ENCODE measurements at regions not wholly inside any gene's neighbourhood (a gene's known extent, or its start where the extent isn't known, plus 50 kb on each side); places are given as distances from the start of the nearest gene placed in this dataset.

DNA sequence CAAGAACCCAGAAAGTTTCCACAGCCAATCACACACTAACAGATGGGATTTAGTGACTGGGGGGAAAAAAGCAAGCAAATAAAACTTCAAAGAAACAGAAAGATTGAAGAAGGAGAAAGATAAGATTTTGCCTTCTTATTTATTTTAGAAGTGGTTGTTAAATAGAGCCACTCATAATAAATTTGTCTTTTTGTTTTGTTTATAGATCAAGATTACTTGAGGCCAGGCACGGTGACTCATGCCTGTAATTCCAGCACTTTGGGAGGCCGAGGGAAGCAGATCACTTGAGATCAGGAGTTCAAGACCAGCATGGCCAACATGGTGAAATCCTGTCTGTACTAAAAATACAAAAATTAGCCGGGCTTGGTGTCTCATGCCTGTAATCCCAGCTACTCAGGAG is 94.9 kb upstream of the RANBP3L start:
- H3K27me3 ChIP-seq (ENCODE audit: insufficient read depth, low read length) = no peaks in the 10 kb centered on the region
- RAD21 ChIA-PET (ENCODE audit: low non-redundant PET in 1 of 2, low total read pairs in 2 of 2, uncharacterized antibody in 2 of 2, unreplicated experiment in 2 of 2) = no interaction called here
- no peak overlapping the region for H2AFZ ChIP-seq (ENCODE audit: low read depth, low read length, poor library complexity, severe bottlenecking)
- H3K9me2 ChIP-seq (ENCODE audit: insufficient read depth) = no peaks in the 10 kb centered on the region
- no peak overlapping the region for H3K4me2 ChIP-seq (ENCODE audit: low read length)
- no peaks in the 10 kb centered on the region for H3K79me2 ChIP-seq (ENCODE audit: insufficient read depth, low read length)
- DNase-seq (ENCODE audit: low read depth, low spot score) = no peak
- H3K9ac ChIP-seq (ENCODE audit: low read length) = no peak overlapping the region
- TF ChIP-seq, protein P1, sequence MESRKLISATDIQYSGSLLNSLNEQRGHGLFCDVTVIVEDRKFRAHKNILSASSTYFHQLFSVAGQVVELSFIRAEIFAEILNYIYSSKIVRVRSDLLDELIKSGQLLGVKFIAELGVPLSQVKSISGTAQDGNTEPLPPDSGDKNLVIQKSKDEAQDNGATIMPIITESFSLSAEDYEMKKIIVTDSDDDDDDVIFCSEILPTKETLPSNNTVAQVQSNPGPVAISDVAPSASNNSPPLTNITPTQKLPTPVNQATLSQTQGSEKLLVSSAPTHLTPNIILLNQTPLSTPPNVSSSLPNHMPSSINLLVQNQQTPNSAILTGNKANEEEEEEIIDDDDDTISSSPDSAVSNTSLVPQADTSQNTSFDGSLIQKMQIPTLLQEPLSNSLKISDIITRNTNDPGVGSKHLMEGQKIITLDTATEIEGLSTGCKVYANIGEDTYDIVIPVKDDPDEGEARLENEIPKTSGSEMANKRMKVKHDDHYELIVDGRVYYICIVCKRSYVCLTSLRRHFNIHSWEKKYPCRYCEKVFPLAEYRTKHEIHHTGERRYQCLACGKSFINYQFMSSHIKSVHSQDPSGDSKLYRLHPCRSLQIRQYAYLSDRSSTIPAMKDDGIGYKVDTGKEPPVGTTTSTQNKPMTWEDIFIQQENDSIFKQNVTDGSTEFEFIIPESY (IDR thresholded peaks at IDR 0.05; ENCODE audit: extremely low read depth, insufficient replicate concordance, low read length) = no peak
- TF ChIP-seq FOSL1 (IDR thresholded peaks at IDR 0.05; ENCODE audit: low read depth) = no peak
- no peak for TF ChIP-seq POLR2AphosphoS5 (IDR thresholded peaks at IDR 0.05; ENCODE audit: low read depth, low read length)
- TF ChIP-seq, protein P2, sequence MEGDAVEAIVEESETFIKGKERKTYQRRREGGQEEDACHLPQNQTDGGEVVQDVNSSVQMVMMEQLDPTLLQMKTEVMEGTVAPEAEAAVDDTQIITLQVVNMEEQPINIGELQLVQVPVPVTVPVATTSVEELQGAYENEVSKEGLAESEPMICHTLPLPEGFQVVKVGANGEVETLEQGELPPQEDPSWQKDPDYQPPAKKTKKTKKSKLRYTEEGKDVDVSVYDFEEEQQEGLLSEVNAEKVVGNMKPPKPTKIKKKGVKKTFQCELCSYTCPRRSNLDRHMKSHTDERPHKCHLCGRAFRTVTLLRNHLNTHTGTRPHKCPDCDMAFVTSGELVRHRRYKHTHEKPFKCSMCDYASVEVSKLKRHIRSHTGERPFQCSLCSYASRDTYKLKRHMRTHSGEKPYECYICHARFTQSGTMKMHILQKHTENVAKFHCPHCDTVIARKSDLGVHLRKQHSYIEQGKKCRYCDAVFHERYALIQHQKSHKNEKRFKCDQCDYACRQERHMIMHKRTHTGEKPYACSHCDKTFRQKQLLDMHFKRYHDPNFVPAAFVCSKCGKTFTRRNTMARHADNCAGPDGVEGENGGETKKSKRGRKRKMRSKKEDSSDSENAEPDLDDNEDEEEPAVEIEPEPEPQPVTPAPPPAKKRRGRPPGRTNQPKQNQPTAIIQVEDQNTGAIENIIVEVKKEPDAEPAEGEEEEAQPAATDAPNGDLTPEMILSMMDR (IDR thresholded peaks at IDR 0.05 in 2 of 3, conservative IDR thresholded peaks at IDR 0.05 in 1 of 3; ENCODE audit: borderline replicate concordance in 1 of 3, insufficient read depth in 1 of 3, low read depth in 2 of 3, low read length in 2 of 3) = no peak
- TF ChIP-seq POLR2A (IDR thresholded peaks at IDR 0.05; ENCODE audit: borderline replicate concordance, extremely low read depth, insufficient read depth, insufficient read length) = no peak
- TF ChIP-seq CBX3 (IDR thresholded peaks at IDR 0.05; ENCODE audit: low read depth) = no peak
- no peak for TF ChIP-seq TCF7L2 (IDR thresholded peaks at IDR 0.05; ENCODE audit: borderline replicate concordance, extremely low read depth, insufficient read depth, insufficient read length)
- TF ChIP-seq, protein P3, sequence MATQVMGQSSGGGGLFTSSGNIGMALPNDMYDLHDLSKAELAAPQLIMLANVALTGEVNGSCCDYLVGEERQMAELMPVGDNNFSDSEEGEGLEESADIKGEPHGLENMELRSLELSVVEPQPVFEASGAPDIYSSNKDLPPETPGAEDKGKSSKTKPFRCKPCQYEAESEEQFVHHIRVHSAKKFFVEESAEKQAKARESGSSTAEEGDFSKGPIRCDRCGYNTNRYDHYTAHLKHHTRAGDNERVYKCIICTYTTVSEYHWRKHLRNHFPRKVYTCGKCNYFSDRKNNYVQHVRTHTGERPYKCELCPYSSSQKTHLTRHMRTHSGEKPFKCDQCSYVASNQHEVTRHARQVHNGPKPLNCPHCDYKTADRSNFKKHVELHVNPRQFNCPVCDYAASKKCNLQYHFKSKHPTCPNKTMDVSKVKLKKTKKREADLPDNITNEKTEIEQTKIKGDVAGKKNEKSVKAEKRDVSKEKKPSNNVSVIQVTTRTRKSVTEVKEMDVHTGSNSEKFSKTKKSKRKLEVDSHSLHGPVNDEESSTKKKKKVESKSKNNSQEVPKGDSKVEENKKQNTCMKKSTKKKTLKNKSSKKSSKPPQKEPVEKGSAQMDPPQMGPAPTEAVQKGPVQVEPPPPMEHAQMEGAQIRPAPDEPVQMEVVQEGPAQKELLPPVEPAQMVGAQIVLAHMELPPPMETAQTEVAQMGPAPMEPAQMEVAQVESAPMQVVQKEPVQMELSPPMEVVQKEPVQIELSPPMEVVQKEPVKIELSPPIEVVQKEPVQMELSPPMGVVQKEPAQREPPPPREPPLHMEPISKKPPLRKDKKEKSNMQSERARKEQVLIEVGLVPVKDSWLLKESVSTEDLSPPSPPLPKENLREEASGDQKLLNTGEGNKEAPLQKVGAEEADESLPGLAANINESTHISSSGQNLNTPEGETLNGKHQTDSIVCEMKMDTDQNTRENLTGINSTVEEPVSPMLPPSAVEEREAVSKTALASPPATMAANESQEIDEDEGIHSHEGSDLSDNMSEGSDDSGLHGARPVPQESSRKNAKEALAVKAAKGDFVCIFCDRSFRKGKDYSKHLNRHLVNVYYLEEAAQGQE (IDR thresholded peaks at IDR 0.05; ENCODE audit: low read depth) = no peak
- no peak for TF ChIP-seq YY1 (IDR thresholded peaks at IDR 0.05; ENCODE audit: extremely low read depth, insufficient replicate concordance, low read depth, low read length)
- no peak for TF ChIP-seq ELF1 (IDR thresholded peaks at IDR 0.05; ENCODE audit: borderline replicate concordance, low read depth)
- TF ChIP-seq CEBPB (IDR thresholded peaks at IDR 0.05; ENCODE audit: low read depth) = no peak
- TF ChIP-seq ZNF274 (IDR thresholded peaks at IDR 0.05; ENCODE audit: low read depth, low read length) = no peak
- no peak for TF ChIP-seq SIN3A (IDR thresholded peaks at IDR 0.05; ENCODE audit: low read depth)
- TF ChIP-seq, protein P4, sequence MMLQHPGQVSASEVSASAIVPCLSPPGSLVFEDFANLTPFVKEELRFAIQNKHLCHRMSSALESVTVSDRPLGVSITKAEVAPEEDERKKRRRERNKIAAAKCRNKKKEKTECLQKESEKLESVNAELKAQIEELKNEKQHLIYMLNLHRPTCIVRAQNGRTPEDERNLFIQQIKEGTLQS (IDR thresholded peaks at IDR 0.05) = no peak
- TF ChIP-seq, protein P5, sequence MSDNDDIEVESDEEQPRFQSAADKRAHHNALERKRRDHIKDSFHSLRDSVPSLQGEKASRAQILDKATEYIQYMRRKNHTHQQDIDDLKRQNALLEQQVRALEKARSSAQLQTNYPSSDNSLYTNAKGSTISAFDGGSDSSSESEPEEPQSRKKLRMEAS (IDR thresholded peaks at IDR 0.05) = no peak
- no peak overlapping the region for H3K4me3 ChIP-seq (replicated peaks in 1 of 2; ENCODE audit: low read depth in 1 of 2, low read length in 2 of 2)
- POLR2A ChIA-PET = no interaction called here
- BruUV-seq (replicated peaks) = no TSS peak
- no peaks in the 10 kb centered on the region for H4K20me1 ChIP-seq (ENCODE audit: insufficient read depth)
- intact Hi-C loops (cut with micrococcal nuclease) = loop anchor here (5.0 kb wide), 1 partner anchor 319 kb away; no protein-coding TSS in a partner anchor
- no peaks in the 10 kb centered on the region for H3K9me3 ChIP-seq (ENCODE audit: control insufficient read depth in 1 of 2, insufficient read depth in 1 of 2, low read depth in 1 of 2, low read length in 2 of 2)
- H3K27ac ChIP-seq (ENCODE audit: low read depth, low read length) = no peak overlapping the region
- no peaks in the 10 kb centered on the region for H3K4me1 ChIP-seq (ENCODE audit: control insufficient read depth in 1 of 2, insufficient read depth in 2 of 2, low read length in 2 of 2)
- ATAC-seq = no peak
- no peaks in the 10 kb centered on the region for H3K36me3 ChIP-seq (ENCODE audit: control insufficient read depth in 1 of 2, insufficient read depth in 2 of 2, low read length in 2 of 2)
- CTCF ChIA-PET = interaction anchor here (0.5 to 1.5 kb wide), 3 partner anchors 154 to 317 kb away, joined by 3 to 9 read pairs (median 4); partner anchors contain the start of gene NADK2

All from HCT116 (cell line).